Stimulated activated CD4-positive, alpha-beta T cell treated with anti-CD3 and anti-CD28 coated beads, Interleukin-4, amount 100 ng/mL, for 1 hour (primary cell): ENCODE measurements at regions not wholly inside any gene's neighbourhood (a gene's known extent, or its start where the extent isn't known, plus 50 kb on each side); places are given as distances from the start of the nearest gene placed in this dataset.
"Not testable (repeated sequence)": the region's sequence is repeated elsewhere in the genome, so short reads cannot be mapped to it uniquely, and the experiment has no call there.

Experiments
- DNase-seq: peaks from one replicate; pipeline ENCODE4 v3.0.0-alpha.2; 2020

DNA sequence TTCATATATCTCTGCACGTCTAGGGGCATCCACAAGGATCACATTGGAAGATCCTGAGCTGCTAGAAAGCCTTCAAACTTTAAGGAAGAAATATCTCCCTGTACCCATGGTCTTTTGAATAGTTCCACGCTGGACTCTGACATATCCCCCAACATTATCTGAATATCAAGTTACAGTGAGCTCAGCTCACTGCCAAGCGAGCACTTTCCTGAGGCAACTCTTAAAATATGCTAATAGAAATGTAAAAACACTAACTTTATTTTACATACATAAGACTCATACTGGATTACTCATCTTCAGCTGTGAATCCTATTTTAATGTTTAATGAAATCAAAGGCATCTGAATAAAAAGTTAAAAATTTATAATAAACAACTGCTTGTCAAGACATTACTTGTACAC is 420.2 kb upstream of the CCDC54 start:
- DNase-seq = no peak

DNA sequence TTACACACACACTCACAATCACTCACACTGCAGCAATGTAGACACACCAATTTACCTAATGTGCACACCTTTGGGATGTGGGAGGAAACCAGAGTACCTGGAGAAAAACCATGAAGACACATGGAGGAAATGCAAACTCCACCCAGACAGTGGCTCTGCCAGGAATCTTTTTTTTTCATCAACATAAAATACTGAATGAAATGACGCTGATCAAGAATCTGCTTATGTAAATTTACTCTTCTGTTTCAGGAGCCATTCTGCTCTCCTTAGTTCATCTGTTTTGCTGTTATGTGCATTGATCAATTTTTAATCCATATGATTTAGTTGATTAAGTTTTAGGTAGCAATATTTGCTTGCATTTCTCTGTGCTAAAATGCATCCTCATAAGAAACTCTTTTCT is 414.2 kb upstream of the CCDC54 start:
- DNase-seq = no peak

DNA sequence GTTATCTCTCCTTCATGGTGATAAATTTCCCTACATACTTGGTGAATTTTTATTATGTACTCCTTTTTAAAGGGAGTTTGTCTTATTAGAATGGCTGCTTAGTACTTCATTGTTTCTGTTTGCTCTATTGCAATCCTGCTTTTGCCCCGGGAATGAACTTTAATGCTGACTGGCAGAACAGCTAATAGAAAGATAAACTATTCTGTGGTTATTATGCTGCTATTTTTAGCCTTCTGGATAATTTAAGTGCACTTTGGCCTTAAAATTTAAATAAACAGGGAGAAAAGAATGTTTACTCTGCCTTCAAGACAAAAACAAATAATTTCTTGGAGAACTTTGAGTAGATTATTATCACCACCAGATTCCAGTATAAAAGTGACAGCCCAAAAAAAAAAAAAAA is 413.8 kb upstream of the CCDC54 start:
- no peak for DNase-seq

DNA sequence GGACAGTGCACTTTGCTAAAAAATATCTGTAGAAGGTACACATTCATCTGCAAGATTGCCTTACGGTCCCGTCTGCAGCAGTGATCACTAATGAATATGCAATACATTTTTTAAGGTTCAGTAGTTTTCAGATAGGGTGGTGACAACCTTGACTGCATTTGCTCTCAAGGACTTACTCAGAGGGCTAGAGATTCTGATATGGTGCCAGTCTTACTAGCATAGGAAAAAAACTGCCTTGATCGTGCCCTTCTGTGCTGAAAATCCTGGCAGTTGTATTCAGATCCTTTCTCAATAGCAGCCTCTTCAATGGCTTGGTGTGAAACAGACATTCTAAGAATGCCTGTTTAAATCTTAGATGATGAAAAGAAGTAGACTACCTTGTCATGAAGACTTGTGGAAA is 411.9 kb upstream of the CCDC54 start:
- no peak for DNase-seq

DNA sequence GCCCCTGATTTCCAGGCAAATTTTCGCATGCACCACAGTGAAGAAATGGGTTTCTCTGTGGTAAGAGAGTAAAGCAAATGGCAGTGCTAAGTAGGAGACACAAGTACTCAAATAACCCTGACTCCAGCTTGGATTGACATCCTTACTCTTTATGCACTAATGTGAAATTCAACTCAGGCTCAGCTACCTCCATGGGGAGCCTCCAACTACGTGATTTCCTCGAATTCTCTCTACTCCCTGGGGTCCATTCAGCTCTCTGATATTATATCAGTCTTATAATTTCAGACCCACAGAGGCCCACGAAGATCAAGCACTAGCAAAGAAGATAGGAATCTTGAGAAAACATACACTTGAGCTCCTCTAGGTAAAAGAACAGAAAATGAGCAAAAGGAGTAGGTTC is 407.6 kb upstream of the CCDC54 start:
- no peak for DNase-seq

DNA sequence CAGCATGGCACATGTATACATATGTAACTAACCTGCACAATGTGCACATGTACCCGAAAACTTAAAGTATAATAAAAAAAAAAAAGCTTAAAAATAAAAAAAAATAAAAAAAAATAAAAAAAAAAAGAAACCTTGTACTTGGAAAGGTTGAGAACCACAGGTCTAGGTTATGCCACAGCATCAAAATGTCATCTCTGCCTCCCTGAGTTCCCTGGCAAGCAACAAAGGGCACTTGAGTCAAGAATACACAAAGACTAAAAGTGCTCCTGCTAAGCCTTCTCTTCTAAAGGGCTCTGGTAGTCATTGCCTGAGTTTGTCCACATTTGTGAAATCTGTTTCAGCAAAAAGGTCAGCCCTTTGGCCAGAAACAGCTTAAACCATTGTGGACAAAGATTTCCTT is 395.8 kb upstream of the CCDC54 start:
- DNase-seq = no peak

DNA sequence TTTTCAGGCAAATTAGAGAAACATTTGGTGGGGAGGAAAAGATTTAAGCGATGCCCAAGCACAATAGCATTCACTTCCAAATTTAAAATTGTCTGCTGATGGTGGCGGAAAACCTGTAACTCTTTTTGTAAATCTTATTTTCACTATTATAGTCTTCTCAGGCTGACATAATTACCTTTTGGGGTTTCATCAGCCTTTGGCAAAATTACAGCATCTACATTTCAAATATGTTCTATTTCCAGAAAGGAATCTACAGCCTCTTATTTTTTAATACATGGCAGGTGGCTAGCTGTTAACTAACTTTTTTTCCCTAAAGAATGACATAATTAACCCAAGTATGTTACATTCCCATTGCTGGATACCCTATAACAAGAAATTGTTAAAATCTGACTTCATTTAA is 391.5 kb upstream of the CCDC54 start:
- no peak for DNase-seq

DNA sequence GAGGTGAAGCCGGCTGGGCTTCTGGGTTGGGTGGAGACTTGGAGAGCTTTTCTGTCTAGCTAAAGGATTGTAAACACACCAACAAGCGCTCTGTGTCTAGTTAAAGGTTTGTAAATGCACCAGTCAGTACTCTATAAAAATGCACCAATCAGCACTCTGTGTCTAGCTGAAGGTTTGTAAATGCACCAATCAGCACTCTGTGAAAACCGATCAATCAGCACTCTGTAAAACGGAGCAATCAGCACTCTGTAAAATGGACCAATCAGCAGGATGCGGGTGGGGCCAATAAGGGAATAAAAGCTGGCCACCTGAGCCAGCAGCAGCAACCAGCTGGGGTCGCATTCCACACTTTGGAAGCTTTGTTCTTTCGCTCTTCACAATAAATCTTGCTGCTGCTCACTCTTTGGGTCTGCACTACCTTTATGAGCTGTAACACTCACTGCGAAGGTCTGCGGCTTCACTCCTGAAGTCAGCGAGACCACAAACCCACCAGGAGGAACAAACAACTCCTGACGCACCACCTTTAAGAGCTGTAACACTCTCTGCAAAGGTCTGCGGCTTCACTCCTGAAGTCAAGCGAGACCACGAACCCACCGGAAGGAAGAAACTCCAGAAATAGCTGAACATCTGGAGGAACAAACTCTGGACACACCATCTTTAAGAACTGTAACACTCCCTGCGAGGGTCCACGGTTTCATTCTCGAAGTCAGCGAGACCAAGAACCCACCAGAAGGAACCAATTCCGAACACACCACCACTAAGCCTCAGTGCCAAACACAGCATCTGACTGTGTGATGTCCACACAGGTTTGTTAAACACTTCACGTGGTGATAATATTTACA is 378.2 kb upstream of the CCDC54 start:
- not testable (repeated sequence) for DNase-seq

DNA sequence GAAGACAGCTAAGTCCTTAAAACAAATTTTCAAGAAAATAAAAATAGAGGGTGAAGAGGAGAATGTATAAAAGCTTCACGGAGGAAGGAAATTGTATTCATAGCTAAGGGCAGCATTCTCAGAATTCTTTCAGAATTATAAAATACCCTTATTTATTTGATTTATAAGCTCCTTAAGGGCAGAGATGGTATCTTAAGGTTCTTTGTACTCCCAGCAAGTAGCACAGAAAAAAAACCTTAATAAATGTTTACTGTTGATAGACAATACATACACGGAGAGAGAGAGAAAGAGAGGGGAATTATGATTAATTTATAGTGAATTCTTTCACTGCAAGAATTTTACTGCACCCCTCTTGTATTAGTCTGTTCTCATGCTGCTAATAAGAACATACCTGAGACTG is 375.6 kb upstream of the CCDC54 start:
- DNase-seq = no peak

DNA sequence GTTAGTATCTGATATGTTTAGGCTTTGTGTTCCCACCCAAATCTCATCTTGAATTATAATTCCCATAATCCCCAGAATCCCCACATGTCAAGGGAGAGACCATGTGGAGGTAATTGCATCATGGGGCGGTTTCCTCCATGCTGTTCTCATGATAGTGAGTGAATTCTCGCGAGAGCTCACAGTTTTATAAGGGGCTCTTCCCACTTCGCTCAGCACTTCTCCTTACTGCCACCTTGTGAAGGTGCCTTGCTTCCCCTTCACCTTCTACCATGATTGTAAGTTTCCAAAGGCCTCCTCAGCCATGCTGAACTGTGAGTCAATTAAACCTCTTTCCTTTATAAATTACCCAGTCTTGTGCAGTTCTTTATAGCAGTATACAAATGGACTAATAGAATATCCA is 371.9 kb upstream of the CCDC54 start:
- DNase-seq = not testable (repeated sequence)

DNA sequence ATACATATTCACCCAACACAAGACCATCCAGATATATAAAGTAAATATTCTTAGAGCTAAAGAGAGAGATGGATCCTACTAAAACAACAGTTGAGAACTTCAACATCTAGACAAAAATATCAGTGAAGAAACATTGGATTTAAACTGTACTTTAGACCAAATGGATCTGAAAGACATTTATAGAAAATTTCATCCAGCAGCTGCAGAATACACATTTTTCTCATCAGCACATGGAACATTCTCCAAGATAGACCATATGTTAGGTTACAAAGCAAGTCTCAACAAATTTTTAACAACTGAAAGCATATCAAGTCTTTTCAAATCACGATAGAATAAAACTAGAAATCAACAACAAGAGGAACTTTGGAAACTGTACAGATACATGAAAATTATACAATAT is 369.0 kb upstream of the CCDC54 start:
- DNase-seq = no peak

DNA sequence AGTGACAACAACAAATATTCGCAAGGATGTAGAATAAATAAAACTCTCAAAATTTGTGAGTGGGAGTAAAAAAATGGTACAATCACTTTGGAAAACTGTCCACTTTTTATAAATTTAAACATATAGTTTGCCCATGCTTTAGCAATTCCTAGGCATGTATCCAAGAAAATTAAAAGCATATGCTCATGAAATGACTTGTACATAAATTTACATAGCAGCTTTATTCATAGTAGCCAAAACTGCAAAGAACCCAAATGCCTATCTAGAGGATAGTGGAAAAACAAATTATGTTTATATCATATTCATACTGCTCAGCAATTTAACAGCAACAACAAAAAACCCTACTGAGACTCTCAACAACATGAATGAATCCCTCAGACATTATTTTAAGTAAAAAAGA is 363.6 kb upstream of the CCDC54 start:
- no peak for DNase-seq

DNA sequence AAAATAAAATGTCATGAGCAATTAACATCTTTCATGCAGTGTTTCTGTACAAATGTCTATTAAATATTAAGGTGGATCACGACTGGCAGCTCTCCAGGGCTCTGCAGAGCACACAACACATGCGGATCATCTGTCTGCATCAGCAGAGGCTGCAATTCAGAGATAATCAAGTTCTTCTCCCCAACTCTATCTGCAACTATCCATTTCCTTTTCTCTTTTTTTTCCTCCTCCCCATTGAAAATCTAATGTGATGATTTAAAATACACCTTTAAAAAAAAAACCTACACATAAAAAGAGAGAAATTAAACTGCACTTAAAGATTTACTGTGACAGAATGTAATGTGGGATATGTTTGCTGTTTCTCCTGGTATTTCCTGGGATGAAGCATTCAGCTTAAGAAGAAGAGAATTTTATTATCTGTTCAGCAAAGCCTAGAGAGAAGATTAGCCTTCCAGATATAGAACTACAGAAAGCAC is 352.6 kb upstream of the CCDC54 start:
- no peak for DNase-seq

DNA sequence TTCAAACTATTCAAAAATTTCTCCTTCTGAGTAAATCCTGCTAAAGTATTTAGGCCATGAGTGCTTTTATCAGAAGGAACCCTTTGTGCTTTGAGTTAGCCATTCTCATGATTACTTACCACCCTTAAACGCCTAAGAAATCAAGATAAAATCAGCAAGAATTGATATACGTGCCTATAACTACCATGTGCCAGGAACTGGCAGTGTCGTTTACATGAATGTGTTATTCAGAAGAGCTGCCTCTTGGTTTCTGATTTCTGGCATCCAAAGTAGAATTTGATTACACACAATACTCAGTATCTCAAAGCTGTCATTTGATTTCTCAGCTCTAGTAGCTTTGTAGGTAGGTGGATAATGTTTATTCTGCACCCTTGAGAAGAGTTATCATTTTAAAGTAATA is 351.3 kb upstream of the CCDC54 start:
- no peak for DNase-seq

DNA sequence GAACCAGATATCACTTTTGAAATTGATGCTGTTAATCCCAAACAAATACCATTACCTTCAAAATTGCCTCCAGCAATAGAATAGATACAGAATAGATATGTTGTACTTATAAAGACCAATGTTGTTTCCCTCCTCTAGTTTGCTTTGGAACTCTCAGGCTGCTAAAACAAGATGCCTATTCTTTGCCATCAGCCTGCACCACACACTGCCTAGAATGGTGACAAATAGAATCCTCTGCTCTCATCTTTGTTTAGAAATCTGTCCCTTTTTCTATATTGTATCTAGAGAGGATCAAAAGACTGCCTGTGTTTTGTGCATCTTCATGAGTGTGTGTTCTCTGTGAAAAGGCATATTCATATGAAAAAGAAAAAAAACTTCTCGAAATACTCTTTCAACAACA is 349.2 kb upstream of the CCDC54 start:
- no peak for DNase-seq

DNA sequence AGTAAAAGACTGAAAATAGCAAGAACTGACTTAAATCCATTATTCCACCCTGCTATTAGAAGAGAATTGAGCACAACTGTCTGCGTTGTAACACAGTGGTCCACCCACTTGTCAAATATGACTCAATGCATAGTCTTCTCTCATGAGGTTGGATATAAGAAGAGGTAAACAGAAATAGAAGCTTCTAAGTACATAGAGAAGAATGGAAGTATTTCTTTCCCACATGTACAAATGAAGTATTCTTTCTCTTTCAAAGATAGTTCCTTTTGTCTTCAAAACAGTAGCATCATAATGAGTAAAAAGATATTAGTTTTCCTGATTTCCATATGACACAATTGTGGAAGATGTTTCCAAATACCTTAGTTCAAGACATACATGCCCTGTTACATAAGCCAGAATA is 348.6 kb upstream of the CCDC54 start:
- no peak for DNase-seq

DNA sequence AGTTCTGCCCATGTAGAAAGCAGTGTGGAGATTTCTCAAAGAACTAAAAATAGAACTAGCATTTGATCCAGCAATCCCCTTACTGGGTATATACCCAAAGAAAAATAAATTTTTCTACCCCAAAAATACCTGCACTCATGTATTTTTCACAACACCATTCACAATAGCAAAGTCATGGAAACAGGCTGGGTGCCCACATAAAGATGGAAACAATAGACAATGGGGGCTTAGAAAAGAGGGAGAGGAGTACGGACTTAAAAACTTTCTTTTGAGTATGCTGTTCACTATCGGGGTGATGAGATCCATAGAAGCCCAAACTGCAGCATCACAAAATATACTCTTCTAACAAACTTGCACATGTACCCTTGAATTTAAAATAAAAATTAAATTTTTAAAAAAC is 345.1 kb upstream of the CCDC54 start:
- DNase-seq = no peak

DNA sequence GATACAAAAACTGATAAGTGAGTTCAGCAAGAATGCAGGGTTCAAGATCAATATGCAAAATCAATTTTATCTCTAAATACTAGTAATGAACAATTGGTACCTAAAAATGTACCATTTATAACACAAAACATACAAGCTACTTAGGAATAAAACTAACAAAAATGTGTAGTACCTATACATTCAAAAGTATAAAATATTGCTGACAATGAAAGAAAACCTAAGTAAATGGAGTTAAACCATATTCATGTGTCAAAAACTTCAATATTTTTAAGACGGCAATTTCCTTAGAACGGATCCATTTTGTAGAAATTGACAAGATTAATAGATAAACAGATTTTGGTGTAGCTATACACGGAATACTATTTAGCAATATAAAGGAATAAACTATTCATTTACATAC is 343.1 kb upstream of the CCDC54 start:
- no peak for DNase-seq

DNA sequence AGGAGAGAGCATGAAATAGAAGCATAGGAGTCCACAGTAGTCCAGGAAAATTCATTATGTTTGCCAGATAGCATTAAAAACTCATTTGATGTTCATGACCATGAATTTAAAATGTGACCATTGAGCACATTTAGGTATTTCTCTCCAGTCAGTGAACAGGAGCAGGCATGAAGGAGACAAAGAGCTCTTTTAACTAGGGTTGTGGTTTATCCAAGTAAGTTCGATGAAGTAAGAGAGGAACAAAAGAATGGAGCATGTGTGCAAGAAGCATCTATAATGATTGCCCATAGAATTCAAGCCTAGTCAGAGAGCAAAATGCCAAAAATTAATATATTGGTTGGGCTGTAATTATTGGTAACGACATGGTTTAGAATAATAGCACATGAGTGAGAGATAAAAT is 342.1 kb upstream of the CCDC54 start:
- DNase-seq = no peak

DNA sequence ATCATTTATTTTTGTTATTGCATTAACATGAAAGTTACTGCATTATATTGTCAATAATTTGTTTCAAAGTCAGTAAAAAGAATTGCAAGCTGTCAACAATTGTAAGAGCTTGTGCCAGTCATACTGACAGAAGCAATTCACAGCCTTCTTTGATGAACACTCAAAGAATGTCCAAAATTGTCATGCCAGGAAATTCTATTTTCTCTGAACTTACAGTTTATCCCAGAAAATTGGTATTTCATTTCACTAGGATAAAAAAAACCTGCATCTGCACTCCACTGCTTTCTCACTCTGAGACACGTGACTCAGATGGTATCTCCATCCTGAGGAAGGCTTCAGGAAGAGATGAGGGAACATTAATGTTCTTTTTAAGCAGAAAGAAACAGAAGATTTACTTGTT is 332.6 kb upstream of the CCDC54 start:
- DNase-seq = no peak

DNA sequence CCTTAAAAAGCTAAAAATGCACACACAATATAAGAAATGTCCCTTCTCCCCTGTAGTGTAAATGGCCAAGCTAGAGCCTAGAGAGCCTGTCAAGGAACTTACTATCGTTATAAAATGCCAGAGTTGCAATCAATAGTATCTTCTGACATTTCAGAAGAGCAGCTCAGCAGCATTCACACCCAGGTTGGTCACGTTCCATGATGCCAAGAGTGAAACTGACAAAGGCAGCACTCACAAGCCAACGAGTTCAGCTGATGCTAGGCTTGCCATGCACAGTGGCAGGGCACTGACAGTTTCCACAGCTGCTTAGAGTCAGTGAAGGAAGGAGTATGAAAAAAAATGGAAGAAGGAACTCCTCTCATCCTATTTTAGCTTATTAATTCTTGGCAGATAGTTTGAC is 331.4 kb upstream of the CCDC54 start:
- DNase-seq = no peak

DNA sequence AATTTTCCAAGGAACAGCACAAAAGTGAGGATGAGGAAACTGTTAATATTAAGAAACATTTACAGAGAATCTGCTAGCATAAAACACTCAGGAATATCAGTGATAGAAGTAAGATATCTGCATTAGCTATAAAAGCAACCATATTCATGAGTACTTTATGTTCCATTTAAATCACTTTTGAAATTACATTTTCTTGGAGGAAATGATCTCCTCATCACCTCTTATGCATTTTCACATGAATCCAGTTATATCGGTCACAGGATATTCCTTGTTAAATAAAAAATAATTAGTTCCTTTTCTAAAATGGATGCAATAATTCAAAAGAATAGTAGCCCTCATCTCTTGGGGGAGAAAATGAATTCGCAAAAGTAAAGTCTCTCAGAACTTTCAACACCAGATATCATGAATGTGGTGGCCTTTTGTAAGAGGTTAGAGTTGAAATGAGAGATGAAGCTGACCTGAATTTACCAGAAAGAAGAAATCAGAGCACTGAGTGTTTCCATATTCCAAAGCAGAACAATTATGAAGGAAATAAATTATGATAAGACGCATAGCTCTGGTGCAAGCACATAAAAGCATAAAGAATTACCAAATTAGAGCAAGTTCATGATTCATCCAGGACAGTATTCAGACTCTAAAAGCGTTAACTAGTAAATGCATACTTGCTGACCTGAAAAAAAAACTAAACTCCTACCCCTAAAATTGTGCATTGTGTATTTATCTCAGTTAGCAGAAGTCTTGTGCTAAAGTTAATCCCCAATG is 321.9 kb upstream of the CCDC54 start:
- no peak for DNase-seq

DNA sequence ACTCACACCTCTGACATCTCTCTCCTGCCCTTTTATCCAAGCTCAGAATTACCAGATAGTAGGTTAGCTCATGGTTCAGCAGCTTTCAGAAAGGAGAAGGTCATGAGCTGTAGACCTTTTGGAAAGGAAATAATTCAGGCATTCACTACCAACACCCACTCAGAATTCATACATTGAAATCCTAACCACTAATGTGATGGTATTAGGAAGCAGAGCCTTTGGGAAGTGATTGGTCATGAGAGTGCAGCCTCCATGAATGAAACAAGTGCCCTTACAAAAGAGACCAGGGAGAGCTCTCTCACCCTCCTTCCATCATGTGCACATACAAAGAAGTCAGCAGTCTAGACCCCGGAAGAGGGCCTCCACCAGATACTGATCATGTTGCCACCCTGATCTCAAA is 315.8 kb upstream of the CCDC54 start:
- no peak for DNase-seq

DNA sequence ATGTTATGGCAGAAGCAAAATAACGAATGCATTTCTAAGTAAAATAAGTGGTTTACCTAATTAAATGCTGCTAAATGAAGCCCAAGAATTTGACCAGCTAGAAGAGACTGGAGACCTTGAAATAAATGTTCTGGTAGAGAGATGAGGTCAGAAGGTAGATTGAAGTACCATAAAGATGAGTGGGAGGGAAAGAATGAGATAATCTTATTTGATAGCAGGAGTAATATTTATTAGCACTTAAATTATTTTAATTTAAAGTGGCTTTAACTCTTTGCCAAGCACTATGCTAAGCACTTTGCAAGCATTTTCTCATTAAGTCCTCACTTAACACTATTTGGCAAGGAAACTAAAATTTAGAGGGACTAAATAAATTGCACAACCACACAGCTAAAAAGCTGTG is 314.9 kb upstream of the CCDC54 start:
- no peak for DNase-seq

DNA sequence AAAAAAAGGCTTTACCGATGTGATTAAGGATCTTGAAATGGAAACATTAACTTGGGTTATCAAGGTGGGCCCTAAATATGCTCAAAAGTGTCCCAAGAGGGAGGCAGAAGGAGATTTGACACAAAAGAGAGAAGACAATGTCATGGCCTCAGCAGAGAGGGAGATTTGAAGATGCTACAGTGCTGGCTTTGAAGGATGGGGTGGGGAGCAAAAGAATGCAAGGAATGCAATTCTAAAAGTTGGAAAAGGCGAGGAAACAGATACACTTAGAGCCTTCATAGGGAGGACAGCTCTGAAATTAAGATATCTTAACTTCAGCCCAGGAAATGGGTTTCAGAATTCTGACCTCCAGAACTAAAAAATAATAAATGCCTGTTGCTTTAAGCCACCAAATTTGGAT is 314.5 kb upstream of the CCDC54 start:
- DNase-seq = no peak
